ENCODE measurements at regions not wholly inside any gene's neighbourhood (a gene's known extent, or its start where the extent isn't known, plus 50 kb on each side); places are given as distances from the start of the nearest gene placed in this dataset.

GRCh38 chr4:78675325-78675724 is 100.8 kb upstream of the BMP2K start:
- no peaks in the 10 kb centered on the region for H3K36me3 Mint-ChIP-seq
- no peak overlapping the region for H3K4me3 Mint-ChIP-seq
- H3K4me3 ChIP-seq (ENCODE audit: control insufficient read depth in 1 of 2, extremely low read depth in 1 of 2, low read length in 1 of 2): no peak overlapping the region
- POLR2A ChIA-PET: no interaction called here
- ATAC-seq (replicated peaks in 1 of 4) (no peak), DNase-seq (no peak)
- CTCF ChIA-PET: no interaction called here
- no peak overlapping the region for H3K27ac Mint-ChIP-seq
- no CpG with 5 or more reads among the region's 1 CpG for WGBS (ENCODE audit: insufficient coverage)
- H3K27me3 Mint-ChIP-seq: no peaks in the 10 kb centered on the region
- H3K27ac ChIP-seq (ENCODE audit: low read length): no peak overlapping the region
- no peaks in the 10 kb centered on the region for H3K36me3 ChIP-seq (ENCODE audit: control insufficient read depth in 2 of 2, extremely low read depth in 1 of 2, insufficient read depth in 1 of 2, low read length in 1 of 2)
- H3K4me1 Mint-ChIP-seq: no peaks in the 10 kb centered on the region
- H3K9me3 Mint-ChIP-seq: peaks cover 0 to 3% (median 3%) of the 10 kb centered on the region in 3 donors
- peaks cover 0 to 4% of the 10 kb centered on the region in 2 experiments for H3K27me3 ChIP-seq (replicated peaks in 1 of 2; ENCODE audit: control insufficient read depth in 2 of 2, extremely low read depth in 1 of 2, insufficient read depth in 2 of 2, low read length in 1 of 2)
- no peaks in the 10 kb centered on the region for H3K4me1 ChIP-seq (ENCODE audit: control insufficient read depth in 1 of 2, extremely low read depth in 1 of 2, insufficient read depth in 2 of 2, low read length in 2 of 2)
- H3K9me3 ChIP-seq: no peaks in the 10 kb centered on the region

GRCh38 chr4:78682070-78682469 is 94.1 kb upstream of the BMP2K start:
- ATAC-seq (replicated peaks in 1 of 4) (no peak), DNase-seq (no peak)
- no peak overlapping the region for H3K4me3 Mint-ChIP-seq
- no peaks in the 10 kb centered on the region for H3K27me3 Mint-ChIP-seq
- Histone ChIP-seq H3K4me1 (ENCODE audit: control insufficient read depth in 1 of 2, extremely low read depth in 1 of 2, insufficient read depth in 2 of 2, low read length in 2 of 2) (no peaks in the 10 kb centered on the region), H3K4me3 (ENCODE audit: control insufficient read depth in 1 of 2, extremely low read depth in 1 of 2, low read length in 1 of 2) (no peak overlapping the region), H3K9me3 (no peaks in the 10 kb centered on the region), H3K27ac (ENCODE audit: low read length) (no peak overlapping the region), H3K36me3 (ENCODE audit: control insufficient read depth in 2 of 2, extremely low read depth in 1 of 2, insufficient read depth in 1 of 2, low read length in 1 of 2) (no peaks in the 10 kb centered on the region), H3K27me3 (replicated peaks in 1 of 2; ENCODE audit: control insufficient read depth in 2 of 2, extremely low read depth in 1 of 2, insufficient read depth in 2 of 2, low read length in 1 of 2) (peaks cover 0 to 2% of the 10 kb centered on the region in 2 experiments)
- ChIA-PET CTCF (interaction anchor here in 1 of 2 donors (0.5 kb wide), 1 partner anchor 1334 kb away, joined by 3 read pairs; no protein-coding TSS in a partner anchor), POLR2A (interaction anchor here in 1 of 2 donors (0.6 kb wide), 1 partner anchor 22 kb away, joined by 3 read pairs; no protein-coding TSS in a partner anchor)
- H3K36me3 Mint-ChIP-seq: no peaks in the 10 kb centered on the region
- no peak overlapping the region for H3K27ac Mint-ChIP-seq
- WGBS (ENCODE audit: insufficient coverage): no CpG with 5 or more reads among the region's 3 CpGs
- no peaks in the 10 kb centered on the region for H3K4me1 Mint-ChIP-seq
- H3K9me3 Mint-ChIP-seq: no peaks in the 10 kb centered on the region

GRCh38 chr4:78683352-78683751 is 92.8 kb upstream of the BMP2K start:
- no peak for DNase-seq
- CTCF ChIA-PET: interaction anchor here in 1 of 2 donors (0.5 to 1.1 kb wide), 2 partner anchors 10 to 31 kb away, joined by 3 to 4 read pairs; no protein-coding TSS in a partner anchor

GRCh38 chr4:78684325-78685079 is 91.6 kb upstream of the BMP2K start:
- POLR2A ChIA-PET: interaction anchor here in 1 of 2 donors (0.9 kb wide), 1 partner anchor 235 kb away, joined by 3 read pairs; no protein-coding TSS in a partner anchor
- H3K27me3 ChIP-seq (replicated peaks in 1 of 2; ENCODE audit: control insufficient read depth in 2 of 2, extremely low read depth in 1 of 2, insufficient read depth in 2 of 2, low read length in 1 of 2): peaks cover 0 to 2% of the 10 kb centered on the region in 2 experiments
- no peak overlapping the region for H3K27ac Mint-ChIP-seq

More at GRCh38 chr4:78683352-78683751, 92.8 kb upstream of the BMP2K start:
- H3K4me1 Mint-ChIP-seq: no peaks in the 10 kb centered on the region
- H3K4me3 ChIP-seq (ENCODE audit: control insufficient read depth in 1 of 2, extremely low read depth in 1 of 2, low read length in 1 of 2): no peak overlapping the region
- H3K9me3 ChIP-seq: no peaks in the 10 kb centered on the region
- no peaks in the 10 kb centered on the region for H3K36me3 ChIP-seq (ENCODE audit: control insufficient read depth in 2 of 2, extremely low read depth in 1 of 2, insufficient read depth in 1 of 2, low read length in 1 of 2)
- peaks cover 0 to 2% of the 10 kb centered on the region in 2 experiments for H3K27me3 ChIP-seq (replicated peaks in 1 of 2; ENCODE audit: control insufficient read depth in 2 of 2, extremely low read depth in 1 of 2, insufficient read depth in 2 of 2, low read length in 1 of 2)
- no peak overlapping the region for H3K27ac ChIP-seq (ENCODE audit: low read length)
- H3K36me3 Mint-ChIP-seq: no peaks in the 10 kb centered on the region
- H3K4me3 Mint-ChIP-seq: no peak overlapping the region
- no peaks in the 10 kb centered on the region for H3K9me3 Mint-ChIP-seq
- no peak overlapping the region for H3K27ac Mint-ChIP-seq
- ATAC-seq (replicated peaks in 1 of 4): no peak
- H3K4me1 ChIP-seq (ENCODE audit: control insufficient read depth in 1 of 2, extremely low read depth in 1 of 2, insufficient read depth in 2 of 2, low read length in 2 of 2): no peaks in the 10 kb centered on the region
- POLR2A ChIA-PET: interaction anchor here in 1 of 2 donors (0.9 kb wide), 1 partner anchor 236 kb away, joined by 3 read pairs; no protein-coding TSS in a partner anchor
- no peaks in the 10 kb centered on the region for H3K27me3 Mint-ChIP-seq

GRCh38 chr4:78687818-78688217 is 88.3 kb upstream of the BMP2K start:
- Mint-ChIP-seq H3K27ac (no peak overlapping the region), H3K4me3 (no peak overlapping the region), H3K27me3 (no peaks in the 10 kb centered on the region), H3K9me3 (no peaks in the 10 kb centered on the region), H3K36me3 (no peaks in the 10 kb centered on the region), H3K4me1 (peaks cover 5 to 17% (median 5%) of the 10 kb centered on the region in 3 donors)
- no peak for DNase-seq
- H3K36me3 ChIP-seq (ENCODE audit: control insufficient read depth in 2 of 2, extremely low read depth in 1 of 2, insufficient read depth in 1 of 2, low read length in 1 of 2): no peaks in the 10 kb centered on the region
- H3K4me3 ChIP-seq (ENCODE audit: control insufficient read depth in 1 of 2, extremely low read depth in 1 of 2, low read length in 1 of 2): no peak overlapping the region
- no CpG with 5 or more reads among the region's 3 CpGs for WGBS (ENCODE audit: insufficient coverage)
- no peak overlapping the region for H3K27ac ChIP-seq (ENCODE audit: low read length)
- POLR2A ChIA-PET: no interaction called here
- no peaks in the 10 kb centered on the region for H3K9me3 ChIP-seq
- peaks cover 0 to 2% of the 10 kb centered on the region in 2 experiments for H3K27me3 ChIP-seq (replicated peaks in 1 of 2; ENCODE audit: control insufficient read depth in 2 of 2, extremely low read depth in 1 of 2, insufficient read depth in 2 of 2, low read length in 1 of 2)
- CTCF ChIA-PET: no interaction called here
- peaks cover 0 to 8% of the 10 kb centered on the region in 2 experiments for H3K4me1 ChIP-seq (ENCODE audit: control insufficient read depth in 1 of 2, extremely low read depth in 1 of 2, insufficient read depth in 2 of 2, low read length in 2 of 2)
- ATAC-seq (replicated peaks in 1 of 4): no peak

More at GRCh38 chr4:78684325-78685079, 91.6 kb upstream of the BMP2K start:
- Mint-ChIP-seq H3K27me3 (no peaks in the 10 kb centered on the region), H3K4me3 (no peak overlapping the region), H3K4me1 (no peaks in the 10 kb centered on the region), H3K36me3 (no peaks in the 10 kb centered on the region), H3K9me3 (no peaks in the 10 kb centered on the region)
- H3K4me3 ChIP-seq (ENCODE audit: control insufficient read depth in 1 of 2, extremely low read depth in 1 of 2, low read length in 1 of 2): no peak overlapping the region
- H3K27ac ChIP-seq (ENCODE audit: low read length): no peak overlapping the region
- no peak for DNase-seq
- CTCF ChIA-PET: interaction anchor here in 1 of 2 donors (1.1 kb wide), 1 partner anchor 8 kb away, joined by 3 read pairs; no protein-coding TSS in a partner anchor
- no peaks in the 10 kb centered on the region for H3K9me3 ChIP-seq
- ATAC-seq (replicated peaks in 1 of 4): no peak
- H3K4me1 ChIP-seq (ENCODE audit: control insufficient read depth in 1 of 2, extremely low read depth in 1 of 2, insufficient read depth in 2 of 2, low read length in 2 of 2): no peaks in the 10 kb centered on the region
- WGBS (ENCODE audit: insufficient coverage): no CpG with 5 or more reads among the region's 5 CpGs
- H3K36me3 ChIP-seq (ENCODE audit: control insufficient read depth in 2 of 2, extremely low read depth in 1 of 2, insufficient read depth in 1 of 2, low read length in 1 of 2): no peaks in the 10 kb centered on the region

- Mint-ChIP-seq H3K27ac (no peak overlapping the region), H3K9me3 (no peaks in the 10 kb centered on the region), H3K27me3 (no peaks in the 10 kb centered on the region)
These were observed 87.8 kb upstream of the BMP2K start for GRCh38 chr4:78688366-78688765.

More at GRCh38 chr4:78688366-78688765, 87.8 kb upstream of the BMP2K start:
- Histone ChIP-seq H3K27me3 (replicated peaks in 1 of 2; ENCODE audit: control insufficient read depth in 2 of 2, extremely low read depth in 1 of 2, insufficient read depth in 2 of 2, low read length in 1 of 2) (peaks cover 0 to 2% of the 10 kb centered on the region in 2 experiments), H3K4me3 (ENCODE audit: control insufficient read depth in 1 of 2, extremely low read depth in 1 of 2, low read length in 1 of 2) (no peak overlapping the region), H3K9me3 (no peaks in the 10 kb centered on the region), H3K4me1 (ENCODE audit: control insufficient read depth in 1 of 2, extremely low read depth in 1 of 2, insufficient read depth in 2 of 2, low read length in 2 of 2) (peaks cover 0 to 8% of the 10 kb centered on the region in 2 experiments), H3K36me3 (ENCODE audit: control insufficient read depth in 2 of 2, extremely low read depth in 1 of 2, insufficient read depth in 1 of 2, low read length in 1 of 2) (no peaks in the 10 kb centered on the region), H3K27ac (ENCODE audit: low read length) (no peak overlapping the region)
- Mint-ChIP-seq H3K36me3 (no peaks in the 10 kb centered on the region), H3K4me1 (peaks cover 5 to 17% (median 5%) of the 10 kb centered on the region in 3 donors), H3K4me3 (no peak overlapping the region)
- no peak for DNase-seq
- ATAC-seq (replicated peaks in 1 of 4): no peak
- 100% methylated on average over 1 of the region's 6 CpGs for WGBS (ENCODE audit: insufficient coverage)
- ChIA-PET POLR2A (no interaction called here), CTCF (interaction anchor here in 1 of 2 donors (0.5 kb wide), 1 partner anchor 35 kb away, joined by 5 read pairs; no protein-coding TSS in a partner anchor)
